GM12878 (cell line): ENCODE measurements at regions not wholly inside any gene's neighbourhood (a gene's known extent, or its start where the extent isn't known, plus 50 kb on each side); places are given as distances from the start of the nearest gene placed in this dataset.
A peak's percentile ranks its signal among the peaks of the same experiment; 100 is the strongest.

ENCODE experiments used
- ATAC-seq: fragments of 200-7000 bp; cut with Tn5 transposase; 3 replicates; pipeline ENCODE4 v1.9.1; 2020; ENCODE audit warnings: mild to moderate bottlenecking, moderate library complexity
- BruUV-seq: library from RNA; stranded (reverse); fragments of 400-500 nt; replicated peaks from 2 replicates; lab custom pipeline; 2021; lab: Mats Ljungman, UMichigan
- CTCF ChIA-PET: fragments of 300-600 bp; sonication (Branson Sonifier 250); formaldehyde crosslinking; extraction: SDS; loops from one replicate; lab custom pipeline; 2021; ENCODE audit warnings: inconsistent platforms; lab: Yijun Ruan, JAX
- POLR2A ChIA-PET: fragments of 350-600 bp; formaldehyde crosslinking; extraction: SDS; loops from one replicate; lab custom pipeline; 2021; ENCODE audit warnings: inconsistent platforms; lab: Charles Lee
- RAD21 ChIA-PET: fragments of 300-600 bp; sonication (Branson Sonifier 250); formaldehyde crosslinking; loops from one replicate; lab custom pipeline; 2023; ENCODE audit warnings: antibody characterized with exemption; ENCODE audit not compliant: unreplicated experiment; lab: Charles Lee
- SMC1A ChIA-PET: fragments of 300-600 bp; sonication (Branson Sonifier 250); formaldehyde crosslinking; loops from one replicate; lab custom pipeline; 2023; ENCODE audit not compliant: unreplicated experiment, uncharacterized antibody; lab: Charles Lee
- DNase-seq: peaks from one replicate; pipeline ENCODE4 v3.0.0-alpha.2; 2011; ENCODE audit warnings: low read depth, low spot score
- FAIRE-seq: peaks from 3 replicates; lab custom pipeline; 2011; peaks lifted over from hg19 to GRCh38; lab: Jason Lieb, UNC
- H2AFZ ChIP-seq: 2 replicates; pipeline ENCODE4 v1.6.0; 2011; ENCODE audit warnings: low read depth, low read length, control low read depth; ENCODE audit not compliant: control insufficient read depth
- H3K27ac ChIP-seq: 2 replicates; pipeline ENCODE4 v1.5.1; 2011; ENCODE audit warnings: control low read depth; ENCODE audit not compliant: control insufficient read depth, insufficient read depth
- H3K27me3 ChIP-seq, 2 experiments: replicated peaks in 1 of 2; 2 replicates each; pipeline versions ENCODE4 v1.6.0 to v1.6.1; 2011; ENCODE audit warnings: low read length in 1 of 2; ENCODE audit not compliant: control insufficient read depth in 2 of 2, insufficient read depth in 2 of 2
- H3K36me3 ChIP-seq, 2 experiments: 2 replicates each; pipeline ENCODE4 v1.5.1; 2011; ENCODE audit warnings: low read length in 1 of 2; ENCODE audit not compliant: control insufficient read depth in 2 of 2, insufficient read depth in 2 of 2
- H3K4me1 ChIP-seq: 2 replicates; pipeline ENCODE4 v1.6.1; 2011; ENCODE audit warnings: mild to moderate bottlenecking, low read length, moderate library complexity, mixed read lengths; ENCODE audit not compliant: control insufficient read depth, insufficient read depth
- H3K4me2 ChIP-seq: 2 replicates; pipeline ENCODE4 v1.6.0; 2011; ENCODE audit warnings: control low read depth; ENCODE audit not compliant: control insufficient read depth, insufficient read depth
- H3K4me3 ChIP-seq: fragments of 200-600 bp; sonication (generic); 2 replicates; pipeline ENCODE4 v1.5.1; 2016
- H3K79me2 ChIP-seq: 2 replicates; pipeline ENCODE4 v1.6.0; 2011; ENCODE audit warnings: low read length; ENCODE audit not compliant: control insufficient read depth, insufficient read depth
- H3K9ac ChIP-seq: 2 replicates; pipeline ENCODE4 v1.8.0; 2011; ENCODE audit warnings: low read length, control low read depth, mixed read lengths; ENCODE audit not compliant: control insufficient read depth, insufficient read depth
- H3K9me3 ChIP-seq: replicated peaks from 3 replicates; pipeline ENCODE4 v1.5.1; 2011; ENCODE audit warnings: mild to moderate bottlenecking, low read length; ENCODE audit not compliant: control insufficient read depth, insufficient read depth
- H4K20me1 ChIP-seq: 2 replicates; pipeline ENCODE4 v1.6.0; 2011; ENCODE audit not compliant: control insufficient read depth, insufficient read depth
- MEF2A ChIP-seq: IDR thresholded peaks from 2 replicates; pipeline ENCODE4 v1.6.1; 2011; ENCODE audit warnings: low read depth, mild to moderate bottlenecking, low read length, moderate library complexity; ENCODE audit not compliant: insufficient read depth
- PAX5 ChIP-seq: IDR thresholded peaks from 2 replicates; pipeline ENCODE4 v1.6.1; 2011; ENCODE audit warnings: low read depth, low read length, borderline replicate concordance
- RUNX3 ChIP-seq: IDR thresholded peaks from 2 replicates; pipeline ENCODE4 v1.6.1; 2012; ENCODE audit warnings: low read length, inconsistent platforms
- SREBF2 ChIP-seq: IDR thresholded peaks from 2 replicates; pipeline ENCODE4 v1.6.1; 2012; ENCODE audit warnings: mild to moderate bottlenecking, low read length
- SUZ12 ChIP-seq: fragments of 200-600 bp; sonication (generic); IDR thresholded peaks from one replicate; pipeline ENCODE4 v1.6.1; 2018; ENCODE audit warnings: antibody characterized with exemption, mild to moderate bottlenecking; ENCODE audit not compliant: unreplicated experiment
- WRNIP1 ChIP-seq: IDR thresholded peaks from 2 replicates; pipeline ENCODE4 v1.6.1; 2011; ENCODE audit warnings: low read depth, low read length, improper control_type of control experiment, borderline replicate concordance
- ZBED1 ChIP-seq: IDR thresholded peaks from 2 replicates; pipeline ENCODE4 v1.6.1; 2016; ENCODE audit warnings: borderline replicate concordance
- WGBS: methylation state at CpG from one replicate; pipeline ENCODE4 v1.1.6; 2016; ENCODE audit warnings: low lambda C conversion rate; ENCODE audit not compliant: insufficient replicate concordance, insufficient coverage; ENCODE audit errors: missing lambda C conversion rate; 5-methylcytosine and 5-hydroxymethylcytosine counted together
- in situ Hi-C: fragments of 300-500 bp; cut with MboI; formaldehyde crosslinking; loops from 9 replicates; pipeline ENCODE4 v1.14.3; 2018; ENCODE audit warnings: mixed read lengths
- intact Hi-C: fragments of 100-400 bp; cut with micrococcal nuclease; formaldehyde crosslinking; loops from one replicate; pipeline ENCODE4 v1.14.2; 2022; ENCODE audit not compliant: unreplicated experiment
- TF ChIP-seq, protein P1 (sequence below): IDR thresholded peaks from 2 replicates; pipeline ENCODE4 v1.6.1; 2012; ENCODE audit warnings: low read depth, low read length, improper control_type of control experiment
- TF ChIP-seq, protein P2 (sequence below): fragments of 450-650 bp; formaldehyde crosslinking; IDR thresholded peaks from 2 replicates; pipeline ENCODE4 v1.4.0; 2020; ENCODE audit warnings: mild to moderate bottlenecking, moderate library complexity

DNA sequence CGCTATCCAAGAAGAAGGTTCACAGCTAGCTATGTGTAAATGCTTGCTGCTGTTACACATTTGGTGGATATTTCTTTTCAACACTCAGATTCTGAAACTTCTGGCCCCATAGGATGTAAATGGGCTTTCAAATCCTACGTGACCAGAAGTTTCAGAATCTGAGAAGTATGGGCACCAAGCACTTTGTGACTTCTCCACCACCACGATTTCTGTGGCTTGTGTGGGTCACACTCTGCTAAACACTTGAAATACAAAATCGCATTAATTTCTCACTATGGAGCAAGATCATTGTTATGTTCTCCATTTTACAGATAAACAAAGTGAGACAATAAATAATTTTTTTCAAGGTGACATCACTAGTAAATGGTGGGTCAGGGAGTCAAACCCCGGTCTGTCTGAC, 259.4 kb upstream of the JADE1 start:
- no peaks in the 10 kb centered on the region; the same call in 2 of the 3 replicates for H3K9me3 ChIP-seq
- WGBS: 42% methylated on average over 5 of the region's 5 CpGs
- intact Hi-C loops (no loop called here), in situ Hi-C loops (no loop called here)
- H2AFZ ChIP-seq: no peak overlapping the region
- no peak overlapping the region; the same call in 1 of the 2 replicates for H3K4me2 ChIP-seq
- ATAC-seq (peak; percentile 39), DNase-seq (no peak), FAIRE-seq (no peak)
- ChIA-PET RAD21 (no interaction called here), POLR2A (no interaction called here), CTCF (interaction anchor here (1.1 kb wide), 1 partner anchor 25 kb away, joined by 4 read pairs; no protein-coding TSS in a partner anchor), SMC1A (interaction anchor here (1.4 kb wide), 1 partner anchor 33 kb away, joined by 4 read pairs; no protein-coding TSS in a partner anchor)
- H3K36me3 ChIP-seq: no peaks in the 10 kb centered on the region
- no peaks in the 10 kb centered on the region for H4K20me1 ChIP-seq
- H3K79me2 ChIP-seq: no peaks in the 10 kb centered on the region
- H3K9ac ChIP-seq: no peak overlapping the region
- no TSS peak for BruUV-seq
- TF ChIP-seq PAX5 (peak; percentile 81; the same call in 1 of the 2 replicates), RUNX3 (peak; percentile 46)
- TF ChIP-seq, protein P1, sequence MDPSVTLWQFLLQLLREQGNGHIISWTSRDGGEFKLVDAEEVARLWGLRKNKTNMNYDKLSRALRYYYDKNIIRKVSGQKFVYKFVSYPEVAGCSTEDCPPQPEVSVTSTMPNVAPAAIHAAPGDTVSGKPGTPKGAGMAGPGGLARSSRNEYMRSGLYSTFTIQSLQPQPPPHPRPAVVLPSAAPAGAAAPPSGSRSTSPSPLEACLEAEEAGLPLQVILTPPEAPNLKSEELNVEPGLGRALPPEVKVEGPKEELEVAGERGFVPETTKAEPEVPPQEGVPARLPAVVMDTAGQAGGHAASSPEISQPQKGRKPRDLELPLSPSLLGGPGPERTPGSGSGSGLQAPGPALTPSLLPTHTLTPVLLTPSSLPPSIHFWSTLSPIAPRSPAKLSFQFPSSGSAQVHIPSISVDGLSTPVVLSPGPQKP: no peak
- peaks cover 9% of the 10 kb centered on the region; the same call in 1 of the 2 replicates for H3K4me1 ChIP-seq
- H3K27me3 ChIP-seq: no peaks in the 10 kb centered on the region
- no peak overlapping the region for H3K4me3 ChIP-seq
- H3K27ac ChIP-seq: no peak overlapping the region

DNA sequence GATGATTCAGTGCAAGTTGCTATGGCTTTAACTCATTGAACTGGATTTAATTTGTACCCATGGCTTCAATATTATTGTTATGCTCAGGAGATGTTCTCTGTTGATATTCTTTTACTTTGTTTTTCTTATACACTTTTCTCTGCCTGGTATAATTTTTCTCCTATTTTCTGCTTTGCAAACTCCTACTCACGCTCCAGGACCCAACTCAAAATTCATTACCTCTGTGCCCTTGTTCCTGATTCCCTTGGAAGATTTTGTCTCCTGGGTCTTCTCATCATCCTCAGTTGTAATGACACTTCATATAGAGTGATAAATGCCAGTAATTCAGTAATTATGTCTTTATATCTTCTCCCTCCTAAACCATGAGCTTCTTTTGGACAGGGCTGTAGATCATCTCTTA, 259.9 kb upstream of the JADE1 start:
- H3K27me3 ChIP-seq: no peaks in the 10 kb centered on the region
- no peaks in the 10 kb centered on the region for H3K79me2 ChIP-seq
- TF ChIP-seq, protein P2, sequence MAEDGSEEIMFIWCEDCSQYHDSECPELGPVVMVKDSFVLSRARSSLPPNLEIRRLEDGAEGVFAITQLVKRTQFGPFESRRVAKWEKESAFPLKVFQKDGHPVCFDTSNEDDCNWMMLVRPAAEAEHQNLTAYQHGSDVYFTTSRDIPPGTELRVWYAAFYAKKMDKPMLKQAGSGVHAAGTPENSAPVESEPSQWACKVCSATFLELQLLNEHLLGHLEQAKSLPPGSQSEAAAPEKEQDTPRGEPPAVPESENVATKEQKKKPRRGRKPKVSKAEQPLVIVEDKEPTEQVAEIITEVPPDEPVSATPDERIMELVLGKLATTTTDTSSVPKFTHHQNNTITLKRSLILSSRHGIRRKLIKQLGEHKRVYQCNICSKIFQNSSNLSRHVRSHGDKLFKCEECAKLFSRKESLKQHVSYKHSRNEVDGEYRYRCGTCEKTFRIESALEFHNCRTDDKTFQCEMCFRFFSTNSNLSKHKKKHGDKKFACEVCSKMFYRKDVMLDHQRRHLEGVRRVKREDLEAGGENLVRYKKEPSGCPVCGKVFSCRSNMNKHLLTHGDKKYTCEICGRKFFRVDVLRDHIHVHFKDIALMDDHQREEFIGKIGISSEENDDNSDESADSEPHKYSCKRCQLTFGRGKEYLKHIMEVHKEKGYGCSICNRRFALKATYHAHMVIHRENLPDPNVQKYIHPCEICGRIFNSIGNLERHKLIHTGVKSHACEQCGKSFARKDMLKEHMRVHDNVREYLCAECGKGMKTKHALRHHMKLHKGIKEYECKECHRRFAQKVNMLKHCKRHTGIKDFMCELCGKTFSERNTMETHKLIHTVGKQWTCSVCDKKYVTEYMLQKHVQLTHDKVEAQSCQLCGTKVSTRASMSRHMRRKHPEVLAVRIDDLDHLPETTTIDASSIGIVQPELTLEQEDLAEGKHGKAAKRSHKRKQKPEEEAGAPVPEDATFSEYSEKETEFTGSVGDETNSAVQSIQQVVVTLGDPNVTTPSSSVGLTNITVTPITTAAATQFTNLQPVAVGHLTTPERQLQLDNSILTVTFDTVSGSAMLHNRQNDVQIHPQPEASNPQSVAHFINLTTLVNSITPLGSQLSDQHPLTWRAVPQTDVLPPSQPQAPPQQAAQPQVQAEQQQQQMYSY (CRISPR knock-in tag): no peak
- TF ChIP-seq SREBF2 (no peak), ZBED1 (no peak), MEF2A (no peak), SUZ12 (no peak), WRNIP1 (no peak)
- FAIRE-seq: no peak
- no peak overlapping the region for H2AFZ ChIP-seq
- no peaks in the 10 kb centered on the region; the same call in 2 of the 3 replicates for H3K9me3 ChIP-seq
- BruUV-seq: no TSS peak
- intact Hi-C loops: no loop called here
- POLR2A ChIA-PET: interaction anchor here (0.5 kb wide), 1 partner anchor 204 kb away, joined by 3 read pairs; no protein-coding TSS in a partner anchor
- peaks cover 9% of the 10 kb centered on the region; the same call in 1 of the 2 replicates for H3K4me1 ChIP-seq
- no peak overlapping the region; the same call in 1 of the 2 replicates for H3K4me2 ChIP-seq
- no peak overlapping the region for H3K27ac ChIP-seq
- H3K9ac ChIP-seq: no peak overlapping the region
- H3K4me3 ChIP-seq: no peak overlapping the region
- no peaks in the 10 kb centered on the region for H4K20me1 ChIP-seq
- RAD21 ChIA-PET: no interaction called here
- WGBS: 100% methylated on average over 1 of the region's 1 CpG
- in situ Hi-C loops: no loop called here
- no peak for DNase-seq
- ATAC-seq: no peak
- no peaks in the 10 kb centered on the region for H3K36me3 ChIP-seq
- SMC1A ChIA-PET: interaction anchor here (1.4 kb wide), 1 partner anchor 33 kb away, joined by 4 read pairs; no protein-coding TSS in a partner anchor
- CTCF ChIA-PET: no interaction called here
